IPS-11a (cell line): ENCODE measurements at regions not wholly inside any gene's neighbourhood (a gene's known extent, or its start where the extent isn't known, plus 50 kb on each side); places are given as distances from the start of the nearest gene placed in this dataset.
"Not testable (repeated sequence)": the region's sequence is repeated elsewhere in the genome, so short reads cannot be mapped to it uniquely, and the experiment has no call there.

ENCODE experiments used
- H3K4me3 ChIP-seq: one replicate; pipeline ENCODE4 v1.5.1; 2013; ENCODE audit warnings: low read depth, low read length, control low read depth

DNA sequence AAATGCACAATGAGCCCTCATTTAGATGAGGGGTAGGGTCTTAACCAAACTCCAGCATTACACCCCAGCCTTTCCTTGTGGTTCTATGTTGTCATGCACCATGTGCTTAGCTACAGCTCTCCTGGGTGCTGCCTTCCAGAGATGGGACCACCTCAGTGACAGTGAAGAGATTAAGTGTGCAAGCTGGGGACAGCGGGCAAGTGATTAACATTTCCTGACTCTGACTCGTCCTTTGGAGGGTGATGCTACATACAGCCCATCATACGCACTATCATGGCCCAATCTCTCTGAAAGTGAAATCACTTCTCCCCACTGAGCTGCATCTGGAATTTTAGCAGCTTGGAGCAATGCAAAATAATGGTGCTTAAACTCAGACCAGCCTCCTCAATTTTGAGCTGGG lies 293.0 kb upstream of the PLGLB1 start:
- not testable (repeated sequence) for H3K4me3 ChIP-seq

DNA sequence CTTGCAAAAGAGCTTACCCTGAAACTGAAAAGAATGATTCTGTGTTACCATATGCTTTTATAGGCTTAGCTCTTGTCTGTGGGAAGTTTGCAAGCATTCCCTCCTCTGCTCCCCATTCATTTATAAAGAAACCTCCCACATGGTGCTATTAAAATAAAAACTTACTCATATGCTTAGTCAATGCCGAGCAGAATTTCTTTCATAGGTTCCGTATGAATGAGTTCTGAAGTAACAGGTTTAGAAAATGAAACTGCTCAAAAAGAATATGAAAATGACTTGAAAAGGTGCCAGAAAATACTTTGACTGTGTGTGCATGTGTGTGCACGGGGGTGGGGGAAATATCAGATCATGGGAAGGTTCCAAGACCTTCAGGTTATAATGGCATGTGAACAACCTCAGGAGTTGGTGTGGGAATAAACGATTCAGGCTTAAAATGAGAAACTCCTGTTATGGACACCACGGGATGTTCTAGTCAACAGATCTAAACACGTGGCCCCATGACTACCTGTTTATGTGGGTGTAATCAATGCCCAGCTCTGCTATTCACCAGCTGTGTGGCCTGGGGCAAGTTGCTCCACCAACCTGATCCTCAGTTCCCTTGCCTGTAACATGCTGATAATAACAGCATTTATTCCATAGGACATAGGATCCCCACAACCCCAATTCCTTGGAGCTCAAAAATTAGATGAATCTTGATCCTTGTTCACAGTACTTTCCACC lies 293.7 kb upstream of the PLGLB1 start:
- H3K4me3 ChIP-seq, result not testable (repeated sequence)

DNA sequence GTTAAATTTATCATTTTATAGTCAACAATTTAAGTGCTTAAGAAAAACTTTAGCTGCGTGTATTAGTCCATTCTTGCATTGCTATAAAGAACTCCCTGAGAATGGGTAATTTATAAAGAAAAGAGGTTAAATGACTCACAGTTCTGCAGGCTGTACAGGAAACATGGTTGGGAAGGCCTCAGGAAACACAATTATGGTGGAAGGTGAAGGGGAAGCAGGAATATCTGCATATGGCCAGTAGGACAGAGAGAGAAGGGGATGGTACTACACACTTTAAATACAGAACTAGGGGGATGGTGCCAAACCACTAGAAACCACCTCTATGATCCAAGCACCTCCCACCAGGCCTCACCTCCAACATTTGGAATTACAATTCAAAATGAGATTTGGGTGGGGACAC lies 295.5 kb upstream of the PLGLB1 start:
- H3K4me3 ChIP-seq, result not testable (repeated sequence)

DNA sequence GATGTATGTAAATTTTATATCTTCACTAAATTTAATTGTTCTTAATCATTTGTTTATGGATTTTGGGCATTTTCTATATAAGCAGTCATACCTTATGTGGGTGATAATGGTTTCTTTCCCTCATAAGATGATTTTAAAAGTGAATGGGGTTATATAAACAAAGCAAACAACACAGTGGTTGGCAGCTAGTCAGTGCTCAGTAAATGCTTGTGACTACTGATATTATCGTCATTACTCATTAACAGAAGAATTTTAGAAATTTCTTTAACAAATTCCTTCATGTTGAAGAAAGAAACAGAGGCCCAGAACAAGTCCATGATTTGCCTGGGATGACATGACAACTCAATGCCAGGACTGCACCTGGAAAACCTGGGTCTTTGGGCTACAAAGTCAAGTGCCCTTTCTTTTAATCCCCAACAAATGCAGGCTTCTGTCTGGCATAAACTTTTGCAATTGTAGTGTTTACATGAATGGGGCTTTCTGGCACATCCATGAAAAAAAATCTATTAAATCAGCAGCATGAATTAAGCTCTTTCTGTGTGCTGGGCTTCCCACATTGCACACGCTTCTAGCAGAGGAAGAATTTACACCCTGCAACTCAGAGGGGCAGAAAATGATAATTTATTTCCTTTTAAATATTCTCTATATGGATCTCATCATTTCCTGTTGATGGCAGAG lies 297.3 kb upstream of the PLGLB1 start:
- not testable (repeated sequence) for H3K4me3 ChIP-seq

DNA sequence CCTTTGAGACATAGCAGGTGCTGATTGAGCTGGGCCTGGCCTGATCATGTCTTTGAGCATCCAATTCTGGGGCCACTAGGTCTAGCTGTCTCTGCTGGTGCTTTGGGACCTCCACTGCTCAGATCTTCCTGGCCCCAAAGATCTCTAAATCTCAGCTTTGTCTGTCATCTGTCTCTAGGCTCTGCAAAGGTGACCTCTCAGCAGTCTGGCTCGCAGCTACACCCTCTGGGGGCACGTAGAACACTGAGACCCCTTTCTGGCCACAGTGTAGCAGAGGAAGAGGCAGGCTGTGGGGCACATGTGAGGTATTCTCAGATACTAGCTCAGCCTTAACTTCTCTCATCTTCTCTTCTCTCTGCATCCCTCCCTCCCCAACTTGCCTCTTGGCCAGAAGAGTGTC lies 298.1 kb upstream of the PLGLB1 start:
- not testable (repeated sequence) for H3K4me3 ChIP-seq

DNA sequence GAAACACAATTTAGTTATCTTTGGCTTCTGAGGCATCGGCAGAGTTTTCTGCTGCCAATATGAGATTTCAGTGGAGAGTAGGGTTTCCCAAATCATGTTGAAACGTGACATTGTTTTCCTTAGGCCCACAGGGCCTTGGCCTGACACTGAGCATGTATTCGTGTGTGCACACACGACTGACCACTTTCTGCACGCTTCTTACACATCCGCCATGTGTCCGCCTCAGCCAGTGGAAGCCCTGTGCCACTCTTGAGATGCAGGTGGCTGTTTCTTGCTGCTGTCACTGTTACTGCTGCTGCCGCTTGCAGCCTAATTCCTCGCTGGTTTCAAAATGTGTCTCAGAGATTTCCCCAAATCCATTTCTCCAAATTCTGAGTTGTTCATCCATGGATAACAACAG lies 299.6 kb upstream of the PLGLB1 start:
- not testable (repeated sequence) for H3K4me3 ChIP-seq

DNA sequence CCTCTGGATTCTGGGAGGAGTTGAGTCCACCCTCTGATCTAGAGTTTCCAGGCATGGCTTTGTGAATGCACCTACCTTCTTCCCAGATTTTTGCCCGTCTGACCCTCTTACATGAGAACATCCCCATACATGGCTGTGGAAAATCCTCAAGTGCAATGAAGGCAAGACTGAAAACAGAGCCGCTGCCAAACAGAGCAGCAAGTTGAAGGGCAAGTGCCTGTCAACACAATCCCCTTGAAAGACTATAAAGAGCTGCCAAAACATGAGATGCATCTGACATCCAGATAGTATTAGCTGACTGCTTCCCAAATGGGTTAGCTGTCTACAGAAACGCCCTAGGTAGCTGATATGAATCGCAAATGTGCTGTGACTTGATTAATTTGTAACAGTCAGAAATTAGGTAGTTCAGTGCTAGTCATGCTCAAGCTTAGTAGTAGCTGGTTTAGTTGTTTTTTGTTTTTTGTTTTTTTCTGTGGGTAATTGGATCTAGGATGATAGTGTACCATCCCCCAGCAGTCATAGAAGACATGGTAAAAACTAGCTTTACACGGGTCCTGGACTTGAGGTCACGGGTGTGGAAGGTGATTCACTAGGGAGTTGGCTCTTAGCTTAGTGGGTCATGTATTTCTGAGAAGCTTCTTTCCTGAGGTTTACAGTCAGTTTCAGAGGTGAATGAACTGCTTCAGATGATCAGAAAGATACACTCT lies 302.8 kb upstream of the PLGLB1 start:
- H3K4me3 ChIP-seq, result not testable (repeated sequence)

DNA sequence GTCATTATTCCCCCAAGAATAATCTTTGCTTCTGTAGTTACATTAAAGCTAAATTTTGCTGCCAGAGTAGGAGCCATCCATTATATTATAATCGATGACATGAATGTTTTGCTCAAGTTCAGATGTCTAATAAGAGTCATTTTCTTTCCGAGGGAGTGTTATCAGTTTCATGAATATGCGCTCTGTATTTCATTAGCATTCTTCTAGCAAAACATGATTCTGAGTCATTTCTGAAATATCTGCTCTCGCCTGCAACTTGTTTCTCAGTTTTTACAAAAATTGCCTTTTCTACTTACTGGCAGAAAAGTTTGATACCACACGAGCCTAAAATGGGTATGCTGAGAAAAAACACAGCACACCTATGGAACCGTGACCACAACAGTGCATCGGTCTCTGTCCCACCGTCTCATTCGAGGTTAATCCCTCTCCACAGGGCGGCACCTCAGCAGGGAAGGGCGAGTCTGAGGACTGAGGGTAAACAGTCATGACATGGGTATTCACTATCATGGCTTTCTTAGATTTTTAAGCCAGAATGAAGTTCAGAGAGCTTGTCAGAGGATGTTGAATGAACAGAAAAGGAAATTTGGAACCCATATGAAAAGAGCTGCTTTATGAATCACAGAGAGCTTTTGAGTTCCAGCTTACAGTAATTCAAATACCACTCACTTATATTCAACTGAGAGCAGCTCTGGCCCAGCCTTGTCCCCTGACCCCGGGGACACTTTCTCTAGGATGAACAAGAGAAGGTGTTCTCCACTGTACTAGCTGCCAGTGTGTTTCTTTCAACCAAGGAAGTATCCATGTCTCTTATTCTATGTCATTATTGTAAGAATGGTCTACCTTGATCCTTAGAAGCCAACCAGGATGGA lies 303.6 kb upstream of the PLGLB1 start:
- not testable (repeated sequence) for H3K4me3 ChIP-seq

DNA sequence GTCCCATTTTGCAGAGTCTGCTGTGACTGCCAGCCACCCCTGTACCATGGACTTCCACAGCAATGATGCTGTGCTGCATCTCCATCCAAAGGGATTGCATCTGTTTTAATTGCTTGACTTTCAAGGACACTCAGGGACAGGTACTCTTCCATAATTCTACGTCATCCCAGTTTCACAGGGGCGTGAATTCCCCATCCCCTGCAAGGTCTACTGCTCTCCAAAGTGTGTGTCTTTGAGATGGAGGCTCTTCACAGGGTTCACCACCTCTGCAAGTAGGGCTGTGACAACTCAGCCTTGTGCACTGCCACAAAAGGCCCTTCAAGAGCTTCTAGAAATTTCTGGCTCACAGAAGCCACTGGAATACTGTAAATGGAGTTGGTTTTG lies 304.3 kb upstream of the PLGLB1 start:
- H3K4me3 ChIP-seq, result not testable (repeated sequence)

DNA sequence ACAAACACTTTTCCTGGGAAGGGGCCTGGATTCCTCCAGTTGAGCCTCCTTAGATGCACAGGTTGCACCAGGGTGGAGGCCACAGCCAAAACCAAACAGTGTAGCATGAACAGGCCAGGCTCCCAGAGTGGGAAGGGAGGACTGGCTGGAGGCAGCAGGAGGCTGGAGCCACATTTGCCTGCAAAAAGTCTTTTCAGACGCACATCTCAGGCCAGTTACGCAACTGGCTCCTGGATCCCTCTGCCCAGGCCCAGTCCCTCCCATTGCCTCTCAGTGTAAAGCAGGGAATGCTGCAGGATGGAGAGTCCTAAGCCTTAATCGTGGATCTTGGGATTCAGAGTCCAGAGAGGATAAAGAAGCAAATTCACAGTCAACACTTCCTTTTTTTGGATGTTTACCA lies 305.1 kb upstream of the PLGLB1 start:
- not testable (repeated sequence) for H3K4me3 ChIP-seq

DNA sequence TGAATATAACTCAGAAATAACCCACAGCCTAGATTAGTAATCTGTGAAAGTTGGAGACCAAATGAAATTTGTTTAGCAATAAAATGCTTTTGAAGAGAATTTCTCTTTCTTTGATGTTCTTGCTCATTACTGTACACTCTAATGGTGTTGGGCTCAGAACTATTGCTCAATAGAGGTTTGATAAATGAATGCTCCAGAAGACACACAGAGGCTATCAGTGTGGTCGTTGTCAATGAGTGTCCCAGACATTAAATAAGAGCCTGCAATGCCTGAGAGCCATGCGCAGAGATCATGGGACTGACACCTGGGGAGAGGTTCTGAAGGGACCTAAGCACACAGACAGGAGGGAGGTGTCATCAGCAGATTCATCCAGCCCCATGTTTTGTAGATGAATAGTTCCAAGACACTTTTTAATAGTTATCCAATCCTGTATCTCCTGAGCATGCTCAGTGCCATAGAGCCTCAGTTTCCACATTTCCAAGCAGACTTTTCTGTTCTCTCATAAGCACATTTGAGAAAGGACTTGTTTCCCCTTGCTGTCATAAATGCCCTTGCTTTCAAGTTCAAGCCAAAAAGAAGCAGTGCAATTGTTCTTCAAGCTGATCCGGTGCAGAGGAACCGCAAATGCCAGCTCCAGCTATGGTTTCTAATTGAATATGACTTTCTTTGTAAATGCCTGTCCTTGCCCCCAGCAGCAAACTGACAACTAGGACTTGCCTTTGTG lies 306.2 kb upstream of the PLGLB1 start:
- not testable (repeated sequence) for H3K4me3 ChIP-seq

DNA sequence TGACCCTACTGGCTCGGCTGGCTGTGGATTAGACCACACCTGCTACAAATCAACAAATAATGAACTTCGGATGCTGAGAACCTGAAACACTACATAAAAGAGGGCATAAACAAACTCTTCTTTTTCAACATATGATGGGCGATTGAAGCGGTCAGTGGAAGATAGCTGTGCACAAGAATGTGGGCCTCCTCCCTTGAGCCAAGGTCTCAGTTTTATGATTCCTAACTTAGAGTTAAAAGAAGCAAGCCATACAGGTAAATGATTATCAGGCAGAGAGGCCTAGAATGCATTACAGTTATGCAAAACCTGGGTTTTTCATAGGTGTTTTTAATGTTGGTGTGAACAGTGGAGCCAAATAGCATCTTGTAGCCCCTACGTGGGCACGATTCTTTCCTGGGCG lies 307.9 kb upstream of the PLGLB1 start:
- not testable (repeated sequence) for H3K4me3 ChIP-seq

DNA sequence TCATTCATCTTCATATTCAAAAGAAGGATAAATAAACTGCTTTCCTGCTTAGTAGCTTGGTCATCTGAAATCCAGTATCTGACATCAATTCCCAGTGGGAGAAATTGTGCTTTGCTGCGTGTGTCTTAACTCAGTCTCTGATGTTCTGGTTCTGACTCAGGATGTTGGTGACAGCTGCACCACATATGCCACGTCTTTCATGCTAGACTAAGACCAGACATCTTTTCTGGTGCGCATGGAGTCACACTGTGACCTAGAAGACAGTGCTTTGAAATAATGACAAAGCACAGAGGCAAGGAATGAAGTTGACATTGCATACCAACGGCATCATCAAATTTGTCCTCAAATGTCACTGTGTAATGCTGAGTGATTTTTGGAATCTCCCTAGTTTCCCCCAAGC lies 308.8 kb upstream of the PLGLB1 start:
- H3K4me3 ChIP-seq, result not testable (repeated sequence)

DNA sequence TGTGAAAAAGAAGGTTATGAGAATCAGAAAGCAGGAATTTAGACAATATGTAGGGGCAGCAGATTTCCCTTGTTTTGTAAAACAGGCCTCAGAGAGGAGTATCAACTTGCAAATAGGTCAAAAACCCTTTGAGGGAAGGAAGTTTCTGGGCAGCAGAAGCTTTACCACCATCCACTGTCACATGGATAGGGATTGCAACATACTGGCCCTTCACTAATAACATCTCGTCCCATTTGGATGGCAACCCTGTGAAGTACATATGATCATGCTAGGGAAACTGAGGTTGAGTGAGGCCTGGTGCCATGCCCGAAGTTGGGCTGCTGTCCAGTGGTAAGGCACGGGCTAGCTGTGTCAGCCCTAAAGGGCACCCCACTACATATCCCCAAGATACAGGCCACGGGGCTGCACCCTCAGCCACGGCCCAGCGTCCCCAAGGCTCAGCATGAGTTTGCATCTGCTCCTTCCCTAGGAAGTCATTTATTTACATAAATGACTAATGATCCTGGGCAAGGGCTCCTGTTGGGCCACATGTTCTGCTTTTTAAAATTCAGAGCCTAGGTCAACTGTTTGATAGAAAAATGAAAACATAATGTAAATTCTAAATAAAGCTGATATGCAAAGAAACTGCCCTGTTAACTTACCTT lies 310.4 kb upstream of the PLGLB1 start:
- not testable (repeated sequence) for H3K4me3 ChIP-seq

DNA sequence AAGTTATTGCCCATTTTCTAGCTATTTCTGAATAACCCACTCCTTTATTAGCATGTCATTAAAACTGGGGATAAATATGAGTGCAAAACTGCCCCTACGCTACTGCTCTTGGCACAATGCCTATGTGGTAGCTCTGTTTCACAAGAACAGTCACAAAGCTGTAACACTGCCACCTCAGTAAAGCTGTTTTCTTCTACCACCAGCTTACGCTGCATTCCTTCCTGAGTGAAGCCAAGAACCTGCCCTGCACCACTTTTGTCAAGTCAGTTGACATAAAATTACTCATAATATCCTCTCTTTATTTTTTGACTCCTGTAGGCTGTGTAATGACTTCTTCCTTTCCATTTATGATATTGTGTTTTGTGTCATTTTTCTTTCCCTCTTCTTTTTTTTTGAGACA lies 313.2 kb upstream of the PLGLB1 start:
- not testable (repeated sequence) for H3K4me3 ChIP-seq

DNA sequence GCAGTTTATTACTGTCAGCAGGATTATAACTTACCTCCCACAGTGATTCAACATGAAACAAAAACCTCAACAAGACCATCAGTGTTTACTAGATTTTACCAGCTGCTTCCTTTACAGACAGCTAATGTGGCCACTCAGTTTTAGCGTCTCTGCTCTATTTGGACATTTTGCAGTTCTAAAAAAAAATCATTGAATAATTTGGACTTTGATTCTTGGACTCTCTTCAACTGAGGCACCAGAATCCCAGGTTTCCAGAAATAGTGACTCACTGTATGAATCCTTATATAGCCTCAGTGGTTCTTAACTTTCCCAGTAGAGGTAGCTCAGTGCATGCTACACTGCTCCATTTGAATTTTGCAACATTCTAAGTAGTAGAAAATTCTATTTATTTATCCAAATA lies 317.4 kb upstream of the PLGLB1 start:
- H3K4me3 ChIP-seq, result not testable (repeated sequence)

DNA sequence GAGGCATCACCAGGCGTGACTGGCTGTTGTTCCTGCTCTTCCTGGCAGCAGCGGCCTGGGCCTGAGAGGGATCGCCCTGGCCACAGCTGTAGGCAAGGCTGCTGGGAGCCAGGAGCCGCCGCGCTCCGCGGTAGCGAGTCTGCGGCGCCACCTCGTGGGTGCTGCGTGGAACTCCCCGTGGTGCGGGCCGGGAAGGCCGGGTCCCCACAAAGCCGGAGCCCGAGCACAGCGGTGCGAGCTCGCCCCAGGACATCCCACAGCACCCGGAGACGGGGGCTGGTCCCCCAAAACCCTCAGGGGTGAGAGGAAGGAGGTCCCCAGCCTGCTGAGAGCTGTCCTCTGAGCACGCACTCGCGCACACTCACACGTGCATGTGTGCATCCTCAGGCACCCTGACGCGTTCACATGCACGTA lies 320.0 kb upstream of the PLGLB1 start:
- not testable (repeated sequence) for H3K4me3 ChIP-seq

DNA sequence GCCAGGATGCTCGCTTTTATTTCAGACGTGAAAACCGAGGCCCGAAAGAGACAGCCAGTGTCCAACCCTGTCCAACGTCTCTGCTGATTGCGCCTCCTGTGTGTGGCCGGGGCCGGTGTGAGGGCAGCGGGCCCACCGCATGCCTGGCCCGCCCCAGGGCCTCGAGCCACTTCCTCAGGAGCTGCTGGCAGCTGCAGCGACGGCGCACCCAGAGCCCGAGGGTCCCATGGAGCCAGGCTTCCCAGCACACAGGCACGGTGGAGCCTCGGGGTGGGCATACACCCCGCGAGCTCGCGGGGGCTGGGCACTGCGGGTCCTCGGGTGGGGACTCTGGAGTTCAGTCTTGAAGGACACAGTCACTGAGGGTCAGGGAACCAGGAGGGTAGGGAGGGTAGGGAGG lies 320.5 kb upstream of the PLGLB1 start:
- not testable (repeated sequence) for H3K4me3 ChIP-seq

DNA sequence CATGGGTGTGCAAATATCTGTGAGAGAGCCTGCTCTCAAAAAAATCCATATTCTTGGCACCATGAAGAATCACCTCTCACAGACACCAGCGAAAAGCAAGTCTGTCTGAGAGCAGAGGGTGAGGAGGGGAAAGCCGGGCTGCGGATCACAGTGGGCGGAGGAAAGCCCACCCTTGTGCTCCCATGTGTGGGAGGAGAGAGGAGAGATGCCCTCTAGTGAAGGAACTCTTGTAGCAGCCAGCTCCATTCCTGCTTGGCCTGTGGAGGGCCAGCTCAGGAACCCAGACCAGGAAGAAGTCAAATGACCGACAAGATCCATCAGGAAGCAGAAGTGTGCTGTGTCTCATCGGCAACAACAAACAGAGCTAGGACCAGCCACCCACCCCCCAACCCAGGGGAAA lies 321.7 kb upstream of the PLGLB1 start:
- H3K4me3 ChIP-seq, result not testable (repeated sequence)

DNA sequence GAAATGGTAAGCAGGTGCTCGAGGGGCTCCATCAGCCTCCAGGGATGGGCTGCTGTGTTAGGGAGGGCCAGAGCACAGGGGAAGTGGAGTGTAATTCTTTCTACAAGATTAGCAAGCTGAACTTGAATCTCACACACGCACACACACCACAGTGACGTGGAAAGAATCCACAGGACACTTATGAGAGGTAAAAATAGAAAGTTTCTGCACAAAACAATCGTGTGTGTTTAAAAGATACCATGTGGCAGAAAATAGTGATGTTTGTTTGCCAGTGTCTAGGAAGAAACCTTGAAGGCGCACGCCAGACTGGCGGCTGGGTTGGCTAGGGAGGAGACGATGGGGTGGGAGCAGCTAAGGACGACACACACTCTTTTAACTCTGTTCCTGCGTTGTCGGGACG lies 323.6 kb upstream of the PLGLB1 start:
- not testable (repeated sequence) for H3K4me3 ChIP-seq
